GM12864 (cell line): ENCODE measurements at regions not wholly inside any gene's neighbourhood (a gene's known extent, or its start where the extent isn't known, plus 50 kb on each side); places are given as distances from the start of the nearest gene placed in this dataset.

Experiments used
- DNase-seq: peaks from one replicate; pipeline ENCODE4 v3.0.0-alpha.2; 2011; ENCODE audit warnings: low read depth
- H3K4me3 ChIP-seq: 2 replicates; pipeline ENCODE4 v1.5.1; 2011; ENCODE audit warnings: mild to moderate bottlenecking, low read depth, low read length, control low read depth
- TF ChIP-seq, protein P1 (sequence below): IDR thresholded peaks from 2 replicates; pipeline ENCODE4 v1.5.1; 2011; ENCODE audit warnings: low read depth, mild to moderate bottlenecking, moderate library complexity, low read length, control low read depth, inconsistent platforms; ENCODE audit errors: missing control alignments

DNA sequence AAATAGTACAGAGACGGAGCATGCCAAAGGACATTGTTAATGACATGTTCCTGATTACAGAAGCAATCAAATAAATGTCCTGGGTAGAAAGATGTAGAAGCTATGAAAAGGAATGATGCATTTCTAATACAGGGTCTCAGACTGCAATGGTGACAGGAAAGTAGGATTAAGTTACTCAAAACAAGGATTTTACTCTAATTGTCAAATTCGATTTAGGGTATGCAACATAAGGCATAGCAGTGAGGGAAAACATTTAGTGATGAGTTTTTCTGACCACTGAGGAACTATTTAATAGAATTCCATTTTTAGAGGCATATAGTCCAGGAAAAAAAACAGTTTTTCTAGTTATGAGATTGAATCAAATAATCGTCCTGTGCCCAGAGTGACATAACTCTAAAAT is 715.1 kb upstream of the ACO1 start:
- DNase-seq: no peak
- TF ChIP-seq, protein P1, sequence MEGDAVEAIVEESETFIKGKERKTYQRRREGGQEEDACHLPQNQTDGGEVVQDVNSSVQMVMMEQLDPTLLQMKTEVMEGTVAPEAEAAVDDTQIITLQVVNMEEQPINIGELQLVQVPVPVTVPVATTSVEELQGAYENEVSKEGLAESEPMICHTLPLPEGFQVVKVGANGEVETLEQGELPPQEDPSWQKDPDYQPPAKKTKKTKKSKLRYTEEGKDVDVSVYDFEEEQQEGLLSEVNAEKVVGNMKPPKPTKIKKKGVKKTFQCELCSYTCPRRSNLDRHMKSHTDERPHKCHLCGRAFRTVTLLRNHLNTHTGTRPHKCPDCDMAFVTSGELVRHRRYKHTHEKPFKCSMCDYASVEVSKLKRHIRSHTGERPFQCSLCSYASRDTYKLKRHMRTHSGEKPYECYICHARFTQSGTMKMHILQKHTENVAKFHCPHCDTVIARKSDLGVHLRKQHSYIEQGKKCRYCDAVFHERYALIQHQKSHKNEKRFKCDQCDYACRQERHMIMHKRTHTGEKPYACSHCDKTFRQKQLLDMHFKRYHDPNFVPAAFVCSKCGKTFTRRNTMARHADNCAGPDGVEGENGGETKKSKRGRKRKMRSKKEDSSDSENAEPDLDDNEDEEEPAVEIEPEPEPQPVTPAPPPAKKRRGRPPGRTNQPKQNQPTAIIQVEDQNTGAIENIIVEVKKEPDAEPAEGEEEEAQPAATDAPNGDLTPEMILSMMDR: no peak
- no peak overlapping the region for H3K4me3 ChIP-seq

DNA sequence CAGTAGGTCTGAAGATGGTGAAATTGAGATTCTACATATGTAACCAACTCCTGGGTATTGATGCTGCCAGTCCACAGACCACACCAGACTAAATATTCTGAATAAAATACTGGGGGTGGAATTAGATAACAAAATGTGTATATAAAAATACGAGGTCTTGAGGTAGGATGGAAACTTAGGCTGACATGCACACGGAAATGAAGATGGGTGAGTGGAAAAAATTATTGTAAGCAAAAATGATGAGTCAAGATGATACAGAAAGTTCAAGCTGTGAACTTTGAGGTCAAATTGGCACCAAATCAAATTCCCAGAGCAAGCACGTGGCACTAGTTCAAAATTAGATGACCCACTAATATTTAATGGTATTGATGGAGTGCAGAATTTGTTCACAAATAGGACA is 713.4 kb upstream of the ACO1 start:
- TF ChIP-seq, protein P1: no peak
- no peak for DNase-seq
- H3K4me3 ChIP-seq: no peak overlapping the region

- DNase-seq: no peak
- TF ChIP-seq, protein P1: no peak
- H3K4me3 ChIP-seq: no peak overlapping the region
Observed at GRCh38 chr9:31674264-31674663, 710.2 kb upstream of the ACO1 start.

GRCh38 chr9:31677415-31677814 is 707.0 kb upstream of the ACO1 start:
- TF ChIP-seq, protein P1: no peak
- DNase-seq: no peak
- H3K4me3 ChIP-seq: no peak overlapping the region

DNA sequence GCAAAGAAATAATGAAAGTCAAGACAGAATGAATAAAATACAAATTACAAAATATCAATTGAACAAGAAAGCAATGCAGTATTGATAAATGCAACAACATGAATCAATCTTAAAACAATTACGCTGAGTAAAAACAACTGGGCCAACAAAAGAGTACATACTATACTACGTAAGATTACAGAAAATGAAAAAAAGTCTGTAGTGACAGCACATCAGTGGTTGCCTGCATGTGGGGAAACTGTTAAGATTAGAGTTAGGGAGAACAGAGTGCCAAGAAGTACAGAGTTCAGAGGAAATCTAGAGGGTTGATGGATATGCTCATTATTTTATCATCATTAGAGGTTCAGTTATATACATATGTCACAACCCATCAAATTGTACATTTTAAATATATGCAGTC is 706.6 kb upstream of the ACO1 start:
- H3K4me3 ChIP-seq: no peak overlapping the region
- DNase-seq: no peak
- TF ChIP-seq, protein P1: no peak

GRCh38 chr9:31683116-31683515 is 701.3 kb upstream of the ACO1 start:
- H3K4me3 ChIP-seq: no peak overlapping the region
- TF ChIP-seq, protein P1: no peak
- DNase-seq: no peak

DNA sequence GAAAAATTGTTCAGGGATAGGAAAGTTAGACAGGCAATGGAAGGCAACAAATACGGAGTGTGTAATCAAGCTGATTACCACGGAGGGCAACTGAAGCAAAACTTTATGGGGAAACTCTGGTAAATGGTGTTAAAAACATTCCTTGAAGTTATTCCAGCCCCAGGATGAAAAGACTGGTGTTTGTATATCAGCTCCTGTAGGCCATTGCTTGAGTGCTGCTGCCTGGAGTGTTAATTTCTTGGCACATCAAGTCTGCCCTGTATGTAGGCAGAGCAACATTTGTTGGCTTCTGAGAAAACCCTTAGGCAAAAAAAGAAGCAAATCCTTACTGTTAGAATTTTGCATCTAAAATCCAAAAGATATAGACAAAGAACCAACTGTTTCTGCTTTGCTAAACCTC is 686.5 kb upstream of the ACO1 start:
- H3K4me3 ChIP-seq: no peak overlapping the region
- TF ChIP-seq, protein P1: no peak
- no peak for DNase-seq
